Adrenal gland (tissue), 9 donors: ENCODE measurements at regions not wholly inside any gene's neighbourhood (a gene's known extent, or its start where the extent isn't known, plus 50 kb on each side); places are given as distances from the start of the nearest gene placed in this dataset.
A peak's percentile ranks its signal among the peaks of the same experiment; 100 is the strongest.

Experiments
- DNase-seq, 7 donors: peaks; one replicate each; pipeline ENCODE4 v3.0.0-alpha.2; 2019 to 2020
- H3K27ac ChIP-seq, 5 donors: fragments of 200-600 bp; sonication (generic) in 4 of 5; 1 replicate in 3 of 5; 2 replicates in 2 of 5; pipeline versions ENCODE4 v1.5.1 to v1.8.0; 2016 to 2020; ENCODE audit warnings: mild to moderate bottlenecking in 1 of 5
- H3K27me3 ChIP-seq: fragments of 200-600 bp; 2 replicates; pipeline ENCODE4 v1.8.0; 2021
- H3K36me3 ChIP-seq, 2 donors: fragments of 200-600 bp; replicated peaks in 1 of 2; 1 replicate in 1 of 2; 2 replicates in 1 of 2; pipeline versions ENCODE4 v1.5.1 to v1.8.0; 2018 to 2022
- H3K4me1 ChIP-seq, 2 donors: fragments of 200-600 bp; replicated peaks in 1 of 2; 1 replicate in 1 of 2; 2 replicates in 1 of 2; pipeline versions ENCODE4 v1.5.1 to v1.8.0; 2018 to 2021
- H3K4me3 ChIP-seq, 4 donors: fragments of 200-600 bp; sonication (generic) in 3 of 4; one replicate each; pipeline ENCODE4 v1.5.1; 2016 to 2018
- H3K9me3 ChIP-seq, 3 donors: fragments of 200-600 bp; sonication (generic) in 1 of 3; replicated peaks in 1 of 3; 1 replicate in 2 of 3; 2 replicates in 1 of 3; pipeline versions ENCODE4 v1.5.1 to v1.8.0; 2016 to 2021
- CTCF ChIP-seq, 6 experiments: fragments of 450-650 bp in 4 of 6; fragments of 200-600 bp in 2 of 6; sonication (generic) in 1 of 6; IDR thresholded peaks; 1 replicate in 5 of 6; 2 replicates in 1 of 6; pipeline versions ENCODE4 v1.5.1 to v1.8.0; 2016 to 2021; ENCODE audit warnings: antibody characterized with exemption in 6 of 6, mild to moderate bottlenecking in 2 of 6, moderate library complexity in 1 of 6
- POLR2A ChIP-seq, 2 donors: fragments of 450-650 bp; IDR thresholded peaks; one replicate each; pipeline ENCODE4 v1.6.1; 2017; ENCODE audit warnings: antibody characterized with exemption in 2 of 2, mild to moderate bottlenecking in 2 of 2, moderate library complexity in 1 of 2
- WGBS, 4 donors: extraction: QIAGEN DNeasy Blood & Tissue Kit in 2 of 4; methylation state at CpG; one replicate each; pipeline versions ENCODE4 v1.1.5 to v1.1.7; 2013 to 2017; 5-methylcytosine and 5-hydroxymethylcytosine counted together
- intact Hi-C, 2 donors: fragments of 100-400 bp; cut with DNase I; formaldehyde crosslinking; loops; one replicate each; pipeline versions ENCODE4 v1.14.1 to v1.15.0; 2022 to 2023
- donor health status: healthy with polysubstance abuse.
- donor health status: Bipolar disorder and iron deficiency.
- donor health status: DM: yes; HTN: yes; CAD: no.
- donor health status: DM: no; HTN: no; CAD: no.
- donor health status: DM: no; HTN: no; CAD: no.

GRCh38 chr1:235045921-235046601 is 82.6 kb downstream of the TOMM20 start:
- WGBS, 4 donors = 86 to 98% (median 91%) methylated on average over 16 to 17 of the region's 17 CpGs
- Histone ChIP-seq H3K9me3 (no peaks in the 10 kb centered on the region), H3K4me3 (no peak overlapping the region), H3K36me3 (no peaks in the 10 kb centered on the region), H3K27ac (peak overlapping the region in 2 of 5 donors; percentile 12 to 84), H3K4me1 (peaks cover 0 to 22% of the 10 kb centered on the region in 2 donors), H3K27me3 (no peaks in the 10 kb centered on the region)
- TF ChIP-seq POLR2A (IDR thresholded peaks at IDR 0.05) (no peak), CTCF (IDR thresholded peaks at IDR 0.05) (no peak)
- intact Hi-C loops = no loop called here
- DNase-seq = no peak

GRCh38 chr1:235045034-235045690 is 83.5 kb downstream of the TOMM20 start:
- Histone ChIP-seq H3K36me3 (no peaks in the 10 kb centered on the region), H3K27me3 (no peaks in the 10 kb centered on the region), H3K4me1 (peaks cover 0 to 20% of the 10 kb centered on the region in 2 donors), H3K27ac (peak overlapping the region in 1 of 5 donors; percentile 3), H3K4me3 (no peak overlapping the region), H3K9me3 (no peaks in the 10 kb centered on the region)
- intact Hi-C loops = no loop called here
- WGBS, 4 donors = 90 to 97% (median 93%) methylated on average over 9 to 10 of the region's 10 CpGs
- TF ChIP-seq CTCF (IDR thresholded peaks at IDR 0.05) (no peak), POLR2A (IDR thresholded peaks at IDR 0.05) (no peak)
- no peak for DNase-seq

GRCh38 chr1:235043234-235043633 is 85.4 kb downstream of the TOMM20 start:
- Histone ChIP-seq H3K27me3 (no peaks in the 10 kb centered on the region), H3K9me3 (no peaks in the 10 kb centered on the region), H3K27ac (no peak overlapping the region), H3K4me1 (peaks cover 0 to 11% of the 10 kb centered on the region in 2 donors), H3K4me3 (no peak overlapping the region), H3K36me3 (no peaks in the 10 kb centered on the region)
- intact Hi-C loops = no loop called here
- DNase-seq = no peak
- WGBS, 4 donors = 86 to 92% (median 88%) methylated on average over 3 of the region's 3 CpGs
- TF ChIP-seq CTCF (IDR thresholded peaks at IDR 0.05) = no peak
- no peak for TF ChIP-seq POLR2A (IDR thresholded peaks at IDR 0.05)

GRCh38 chr1:235038701-235039100 is 89.9 kb downstream of the TOMM20 start:
- Histone ChIP-seq H3K36me3 (no peaks in the 10 kb centered on the region), H3K4me3 (no peak overlapping the region), H3K27ac (no peak overlapping the region), H3K9me3 (no peaks in the 10 kb centered on the region), H3K4me1 (no peaks in the 10 kb centered on the region), H3K27me3 (no peaks in the 10 kb centered on the region)
- intact Hi-C loops = no loop called here
- no peak for DNase-seq
- 79 to 90% (median 84%) methylated on average over 2 of the region's 2 CpGs for WGBS, 4 donors
- no peak for TF ChIP-seq CTCF (IDR thresholded peaks at IDR 0.05)
- no peak for TF ChIP-seq POLR2A (IDR thresholded peaks at IDR 0.05)
